ENCODE measurements at regions not wholly inside any gene's neighbourhood (a gene's known extent, or its start where the extent isn't known, plus 50 kb on each side); places are given as distances from the start of the nearest gene placed in this dataset.
"Not testable (repeated sequence)": the region's sequence is repeated elsewhere in the genome, so short reads cannot be mapped to it uniquely, and the experiment has no call there.

DNA sequence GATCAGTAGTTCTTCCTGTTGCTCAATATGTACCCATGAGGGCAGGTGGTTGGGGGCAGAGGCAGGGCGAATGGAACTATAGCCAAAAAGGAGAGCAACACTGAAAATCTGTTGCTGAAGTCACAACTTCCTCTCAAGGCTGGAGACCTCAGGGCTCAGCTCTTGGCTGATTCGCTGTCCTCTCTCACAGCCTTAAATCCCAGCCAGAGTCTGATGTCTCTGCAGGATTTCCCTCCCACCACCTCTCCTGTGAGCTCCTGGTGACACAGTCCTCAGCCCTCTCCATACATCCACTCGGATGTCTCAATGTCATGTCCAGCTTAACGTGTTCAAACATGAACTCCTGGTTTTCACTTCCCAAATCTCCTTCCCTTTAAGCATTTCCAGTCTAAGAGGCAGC lies 218.7 kb upstream of the FAM240B start:
- DNase-seq = not testable (repeated sequence)

DNA sequence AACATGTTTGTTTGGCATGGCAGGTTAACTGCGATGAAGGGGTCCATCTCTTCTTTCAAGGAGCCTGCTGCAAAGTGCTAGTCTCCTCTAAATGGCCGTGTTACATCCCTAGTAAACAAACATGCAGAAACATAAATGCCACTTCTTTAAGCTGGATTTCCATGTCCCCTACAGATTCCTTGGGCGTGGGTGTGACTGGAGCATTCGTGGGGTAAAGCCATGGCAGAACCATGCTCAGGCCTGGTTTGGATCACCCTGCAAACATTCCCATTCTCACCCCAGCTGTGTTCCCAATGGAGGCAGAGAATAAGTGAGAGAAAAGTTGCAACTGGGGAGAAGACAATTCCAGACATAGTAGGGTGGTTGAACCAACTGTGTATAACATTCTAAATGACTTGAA lies 208.0 kb upstream of the FAM240B start:
- DNase-seq = not testable (repeated sequence)

DNA sequence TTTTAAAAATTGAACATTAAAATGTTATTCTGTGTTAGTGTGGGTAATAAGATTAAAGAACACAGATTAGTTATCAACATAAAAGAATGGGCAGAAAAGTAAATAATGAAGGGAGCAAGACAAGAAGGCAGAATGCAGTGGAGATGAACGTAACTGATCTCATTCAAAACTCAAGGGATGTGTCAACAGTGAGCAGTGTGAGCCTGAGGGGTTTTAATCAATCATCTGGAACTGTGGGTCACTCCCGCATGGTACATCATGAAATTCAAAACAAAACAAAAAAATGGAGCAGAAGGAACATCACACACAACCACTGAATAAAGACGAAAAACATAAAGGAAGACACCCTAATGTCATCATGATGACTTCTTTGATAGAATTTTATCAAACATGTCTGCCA lies 206.6 kb upstream of the FAM240B start:
- not testable (repeated sequence) for DNase-seq

DNA sequence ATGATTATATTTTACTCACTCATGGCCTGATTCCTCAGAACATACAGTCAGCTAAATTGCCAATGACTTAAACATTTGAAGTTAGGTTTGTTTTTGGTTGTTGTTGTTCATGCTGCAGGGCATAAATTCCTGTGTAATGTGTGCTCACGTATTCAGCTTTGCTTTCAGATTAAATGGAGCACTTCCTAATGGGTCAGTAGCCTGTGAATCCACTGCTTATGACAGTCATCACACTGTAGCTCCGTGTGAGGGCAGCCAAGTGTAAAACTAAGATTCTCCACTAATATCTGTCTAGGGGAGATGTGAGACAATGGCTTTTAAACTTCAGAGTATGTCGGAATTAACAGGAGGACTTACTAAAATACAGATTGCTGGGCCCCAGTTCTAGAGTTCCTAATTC lies 201.3 kb upstream of the FAM240B start:
- not testable (repeated sequence) for DNase-seq

DNA sequence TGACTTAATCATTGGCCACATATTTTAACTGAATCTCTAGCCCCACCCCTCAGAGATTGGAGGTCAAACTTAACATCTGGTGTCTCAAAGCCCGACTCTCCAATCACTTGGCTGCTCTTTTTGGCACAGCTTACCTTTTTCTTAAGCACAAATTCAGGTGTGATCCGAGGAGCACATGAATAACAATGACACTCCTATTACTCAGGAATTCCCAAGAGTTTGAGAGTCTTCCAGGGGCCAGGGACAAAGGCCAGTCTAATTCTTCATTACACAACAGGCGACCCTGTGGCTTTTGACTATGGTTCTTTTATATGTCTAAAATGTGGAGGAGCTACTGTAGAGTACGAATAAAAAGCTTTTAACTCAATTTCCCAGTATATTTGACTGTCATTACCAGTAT lies 190.7 kb upstream of the FAM240B start:
- DNase-seq = not testable (repeated sequence)

DNA sequence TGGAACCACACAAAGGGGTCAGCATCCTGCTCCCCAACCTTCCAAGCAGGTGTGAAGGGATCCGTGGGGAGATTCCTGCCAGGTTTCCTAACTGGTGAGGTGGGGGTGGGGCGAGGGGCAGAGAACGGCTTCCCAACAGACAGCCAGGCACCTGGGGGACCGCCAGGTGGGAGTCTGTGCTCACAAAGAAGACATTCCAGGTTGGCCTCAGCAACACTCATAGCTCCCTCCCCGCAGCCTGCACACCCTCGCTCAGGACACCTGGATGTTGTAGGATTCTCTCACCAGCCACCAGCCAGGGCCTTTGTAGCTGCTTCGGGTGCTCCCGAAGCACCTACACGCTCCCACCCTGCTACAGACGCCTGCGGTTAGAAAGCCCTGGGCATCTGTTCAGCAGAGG lies 184.8 kb upstream of the FAM240B start:
- DNase-seq = not testable (repeated sequence)

DNA sequence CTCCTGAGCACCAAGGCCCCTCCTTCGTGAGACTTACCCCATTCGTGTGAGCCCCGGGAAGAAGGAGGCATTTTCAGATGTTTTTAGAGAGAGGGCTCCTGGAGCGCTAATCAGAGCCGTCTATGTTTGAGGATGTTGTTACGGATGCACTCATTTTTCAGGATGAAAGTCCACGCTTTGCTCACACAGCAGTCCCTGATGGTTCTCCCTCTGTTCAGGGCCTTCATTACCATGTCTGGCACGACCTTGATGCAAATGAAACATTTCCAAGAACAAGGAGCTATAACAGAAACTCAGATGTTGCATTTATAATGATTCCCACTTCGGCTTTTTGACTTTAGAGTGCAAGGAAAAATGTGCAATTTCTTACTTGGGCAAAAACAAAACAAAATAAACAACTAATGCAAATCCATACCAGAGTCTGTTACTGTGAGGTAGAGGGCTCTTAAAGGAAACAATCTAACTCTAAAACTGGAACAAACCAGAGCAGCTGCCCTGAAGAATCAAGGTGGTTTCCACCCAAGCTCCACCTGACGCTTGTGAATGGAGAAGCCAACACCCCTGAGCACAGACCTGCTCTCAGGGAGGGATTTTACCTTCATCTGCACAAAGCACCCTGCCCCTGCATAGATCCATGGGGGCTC lies 181.7 kb upstream of the FAM240B start:
- DNase-seq = not testable (repeated sequence)

DNA sequence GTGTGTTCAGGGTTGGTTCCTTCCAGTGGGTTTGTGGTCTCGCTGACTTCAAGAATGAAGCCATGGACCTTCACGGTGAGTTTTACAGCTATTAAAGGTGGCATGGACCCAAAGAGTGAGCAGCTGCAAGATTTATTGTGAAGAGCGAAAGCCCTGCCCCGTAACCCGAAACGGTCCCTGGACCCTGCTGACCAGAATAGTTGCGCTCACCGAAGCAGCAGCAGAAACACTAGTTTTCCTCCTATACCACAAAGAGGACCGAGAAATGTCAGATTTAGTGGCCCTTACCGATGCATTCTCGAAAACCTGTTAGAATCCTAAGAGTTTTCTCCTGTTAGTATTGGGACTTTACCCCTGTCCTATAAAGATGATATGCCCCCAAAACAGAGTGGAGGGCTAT lies 176.5 kb upstream of the FAM240B start:
- not testable (repeated sequence) for DNase-seq

DNA sequence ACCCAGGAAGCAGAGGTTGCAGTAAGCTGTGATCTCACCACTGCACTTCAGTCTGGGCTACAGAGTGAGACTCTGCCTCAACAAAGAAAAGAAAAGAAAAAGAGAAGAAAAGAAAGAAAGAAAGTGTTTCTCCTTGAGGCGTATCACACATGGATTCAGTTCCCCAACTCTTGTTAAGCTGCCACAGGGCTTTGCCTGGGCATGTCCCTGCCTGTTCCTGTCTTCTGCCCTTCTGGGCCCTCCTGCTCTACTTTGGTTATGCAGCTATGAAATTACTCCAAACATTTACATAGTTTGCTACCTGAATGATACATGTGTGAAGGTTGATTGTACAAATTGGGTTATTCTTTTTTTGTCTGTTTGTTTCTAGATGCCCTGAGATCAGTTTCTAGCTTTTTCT lies 175.3 kb upstream of the FAM240B start:
- DNase-seq = not testable (repeated sequence)

DNA sequence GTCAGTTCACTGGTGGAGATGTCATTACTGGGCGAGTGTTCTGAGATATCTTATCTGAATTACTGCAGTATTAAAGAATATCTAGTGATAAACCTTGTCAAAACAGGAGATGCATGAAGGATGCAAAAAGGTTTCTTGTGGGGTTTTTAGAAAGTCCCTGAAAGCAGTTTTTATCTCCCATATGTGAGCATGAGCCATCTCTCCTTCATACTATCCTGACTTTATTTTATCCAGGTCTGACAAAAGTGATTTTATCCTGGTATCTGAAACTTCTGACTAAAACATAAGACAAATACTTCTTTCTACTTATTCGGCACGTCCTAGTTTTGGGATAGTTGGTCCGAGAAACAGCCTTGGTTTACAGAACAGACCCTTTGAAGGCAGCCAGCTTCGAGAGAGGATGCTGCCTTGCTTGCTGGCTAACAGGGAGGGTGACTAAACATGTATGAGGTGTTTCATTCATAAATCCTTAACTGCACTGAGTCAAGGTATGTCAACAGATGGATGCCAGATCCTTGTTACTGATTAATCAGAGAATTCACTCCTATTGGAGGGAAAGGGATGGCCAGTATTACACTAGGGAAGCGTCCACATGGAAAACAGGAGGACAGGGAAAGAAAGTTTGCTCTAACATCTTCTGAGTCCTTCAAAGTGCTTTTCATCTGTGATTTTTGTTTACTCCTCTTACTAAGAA lies 172.8 kb upstream of the FAM240B start:
- not testable (repeated sequence) for DNase-seq

DNA sequence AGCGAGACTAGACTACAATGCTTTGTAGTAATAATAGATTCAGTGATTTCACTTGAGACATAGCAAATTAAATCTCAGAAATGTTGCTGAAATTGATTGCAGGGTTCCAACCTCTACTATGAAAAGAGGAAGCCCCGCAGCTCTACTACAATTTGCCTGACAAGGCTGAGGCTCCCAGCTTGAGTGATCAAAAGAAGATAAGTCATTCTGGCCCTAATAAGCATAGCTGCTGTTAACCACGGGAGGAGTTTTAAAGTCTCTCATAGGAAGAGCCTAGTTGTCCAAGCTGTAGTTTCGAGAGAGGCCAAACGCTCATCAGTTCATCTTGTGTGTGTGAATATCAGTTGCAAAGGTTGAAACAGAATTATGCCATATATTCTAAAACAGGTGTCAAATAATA lies 166.1 kb upstream of the FAM240B start:
- not testable (repeated sequence) for DNase-seq

DNA sequence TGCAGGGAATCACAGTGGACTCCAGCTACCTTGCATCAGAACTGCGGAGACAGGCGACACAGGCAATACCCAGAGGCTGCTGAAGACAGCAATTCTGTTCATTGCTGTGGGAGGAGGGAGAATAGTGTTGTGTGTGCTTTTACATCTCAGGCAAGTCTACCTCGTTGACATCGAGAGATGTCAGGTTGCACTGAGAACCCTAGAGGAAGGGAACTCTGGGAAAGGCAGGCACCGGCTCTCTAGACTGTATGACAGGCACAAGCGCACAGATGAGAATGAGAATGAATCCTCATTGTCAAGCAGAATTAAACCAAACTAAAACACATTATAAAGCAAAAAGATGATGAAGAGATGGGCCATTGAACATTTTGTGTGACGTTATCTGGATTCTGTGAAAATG lies 155.7 kb upstream of the FAM240B start:
- DNase-seq = not testable (repeated sequence)

DNA sequence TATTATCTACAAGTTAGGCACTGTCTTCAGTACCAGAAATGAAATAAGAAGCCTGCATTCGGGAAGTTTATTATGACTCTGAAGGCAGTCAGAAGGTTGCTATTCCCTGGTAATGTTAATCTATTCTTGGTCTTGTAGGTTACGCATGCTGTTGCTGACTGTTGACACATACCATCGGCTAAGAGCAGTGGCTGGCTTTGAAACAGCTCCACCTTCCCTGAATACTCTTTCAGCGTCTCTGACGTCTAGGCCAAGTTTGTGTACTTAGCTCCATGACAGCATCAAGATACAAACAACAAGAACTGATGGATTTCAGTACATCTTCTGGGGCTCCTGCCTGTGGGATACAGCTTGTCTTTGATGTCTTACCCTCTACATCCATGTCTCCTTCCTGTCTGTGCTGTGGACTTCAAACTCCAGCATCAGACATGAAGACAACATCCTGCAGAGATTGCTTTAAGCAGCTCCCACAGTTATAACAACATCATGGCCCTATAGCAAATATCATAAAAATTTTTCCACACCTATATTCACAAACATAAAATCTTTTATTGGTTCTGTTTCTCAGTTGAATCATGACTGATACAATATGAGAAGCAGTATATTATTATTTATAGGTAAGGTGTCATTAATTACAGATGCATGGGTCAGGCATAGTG lies 151.5 kb upstream of the FAM240B start:
- DNase-seq = not testable (repeated sequence)

DNA sequence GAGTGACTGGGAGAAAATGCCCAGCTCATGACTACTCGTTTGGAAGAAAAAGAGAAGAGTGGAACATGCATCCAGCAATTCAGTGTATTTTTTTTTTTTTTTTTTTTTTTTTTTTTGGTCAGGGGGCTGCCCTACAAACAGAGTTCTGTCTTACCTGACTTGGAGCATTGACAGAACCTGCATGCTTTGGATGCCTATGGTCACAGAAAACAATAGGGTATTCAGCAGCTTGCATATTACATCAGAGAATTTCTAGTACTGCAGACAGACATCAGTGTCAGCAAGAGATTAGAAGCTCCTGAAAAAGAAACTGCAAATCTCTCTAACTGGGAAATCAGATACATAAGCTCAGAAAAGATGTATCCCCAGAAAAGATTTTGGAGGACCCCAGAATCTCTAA lies 139.9 kb upstream of the FAM240B start:
- DNase-seq = not testable (repeated sequence)

DNA sequence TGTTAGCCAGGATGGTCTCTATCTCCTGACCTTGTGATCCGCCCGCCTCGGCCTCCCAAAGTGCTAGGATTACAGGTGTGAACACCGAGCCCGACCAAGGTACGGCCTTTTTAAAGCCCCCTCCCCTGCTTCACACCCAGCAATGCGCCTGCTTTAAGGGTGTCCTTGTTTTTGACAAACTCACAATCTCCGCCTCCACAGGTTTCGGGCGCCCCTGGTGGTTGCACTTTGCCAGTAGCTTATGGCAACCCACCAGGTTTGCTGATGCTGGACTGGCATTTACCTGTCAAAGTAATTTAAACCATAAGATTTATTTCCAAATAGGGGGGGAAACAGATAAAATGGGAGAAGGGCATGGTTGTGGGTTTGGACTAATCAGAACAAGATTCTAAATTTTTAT lies 129.0 kb upstream of the FAM240B start:
- not testable (repeated sequence) for DNase-seq

DNA sequence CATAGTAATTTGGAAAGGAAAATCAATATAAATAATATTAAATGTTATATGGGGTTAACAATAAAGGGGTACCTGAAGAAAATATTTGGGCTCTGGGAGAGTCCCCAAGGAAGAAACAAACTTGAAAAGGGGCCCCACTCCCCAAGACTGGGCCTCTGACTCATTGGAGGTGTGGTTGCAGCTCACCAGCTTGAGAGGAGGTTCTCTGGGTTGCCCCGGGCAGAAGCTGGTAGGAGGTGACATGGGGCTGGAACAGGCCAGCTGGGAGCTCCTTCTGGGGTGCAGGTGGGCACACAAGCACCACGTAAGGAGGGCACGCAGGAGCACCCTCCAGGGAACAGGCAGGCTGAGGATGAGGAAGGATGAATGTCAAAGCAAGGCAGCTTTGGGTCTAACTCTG lies 120.3 kb upstream of the FAM240B start:
- DNase-seq = not testable (repeated sequence)

DNA sequence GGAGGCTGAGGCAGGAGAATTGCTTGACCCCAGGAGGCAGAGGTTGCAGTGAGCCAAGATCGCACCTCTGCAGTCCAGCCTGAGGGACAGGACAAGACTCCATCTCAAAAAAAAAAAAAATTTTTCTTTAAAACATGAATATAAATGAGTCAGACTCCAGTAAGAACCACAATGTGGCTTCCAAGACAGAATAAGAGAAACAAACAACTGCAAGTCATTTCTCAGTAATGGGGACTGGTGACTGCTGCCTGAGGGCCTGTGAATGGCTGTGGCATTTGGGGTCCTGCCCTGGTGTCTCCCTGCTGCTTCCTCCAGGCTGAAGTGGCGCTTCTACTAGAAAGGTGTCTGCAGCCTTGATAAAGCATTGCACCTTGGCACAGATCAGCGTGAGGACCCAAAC lies 113.8 kb upstream of the FAM240B start:
- DNase-seq = not testable (repeated sequence)

DNA sequence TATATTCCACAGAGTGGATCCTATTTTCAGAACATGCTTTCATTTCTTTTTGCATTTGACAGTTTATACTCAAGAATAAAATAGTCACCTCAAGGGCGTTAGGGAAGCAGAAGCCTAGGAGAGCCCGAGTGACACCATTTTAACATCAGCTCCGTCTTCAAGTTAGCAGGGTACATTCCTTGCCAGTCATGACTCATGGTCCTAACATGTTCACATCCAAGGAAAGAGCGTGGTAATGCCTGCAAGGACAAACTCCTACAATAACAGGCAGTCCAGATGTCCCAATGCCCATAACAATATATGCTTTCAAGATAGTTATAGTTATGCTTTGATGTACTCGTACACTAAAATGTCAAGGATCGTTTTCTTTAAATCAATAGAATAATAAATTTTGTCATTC lies 93.9 kb upstream of the FAM240B start:
- not testable (repeated sequence) for DNase-seq

DNA sequence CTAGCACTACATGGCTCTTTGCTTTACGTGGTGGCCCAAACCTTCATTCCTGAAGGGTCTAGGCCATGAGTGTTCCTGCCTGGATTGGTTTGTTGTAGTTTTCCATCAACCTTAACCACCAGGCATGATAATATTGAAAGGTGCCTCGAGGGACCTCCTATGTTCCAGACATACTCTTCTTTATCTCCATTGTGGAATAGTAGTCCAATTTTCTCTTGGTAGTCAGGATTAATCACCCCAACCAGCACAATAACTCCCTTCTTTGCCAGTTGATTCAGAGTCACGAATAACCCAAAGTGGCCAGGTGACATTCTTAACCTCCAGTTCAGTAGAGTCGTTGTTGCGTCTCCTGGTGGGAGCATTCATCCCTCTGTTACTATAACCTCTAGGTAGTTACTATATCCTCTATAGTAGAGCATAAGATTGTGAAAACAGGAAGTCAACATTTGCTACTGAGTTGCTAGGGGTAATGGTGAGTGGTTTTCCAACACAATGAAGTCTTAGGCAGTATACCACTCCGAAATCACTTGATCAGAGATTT lies 88.1 kb upstream of the FAM240B start:
- not testable (repeated sequence) for DNase-seq

DNA sequence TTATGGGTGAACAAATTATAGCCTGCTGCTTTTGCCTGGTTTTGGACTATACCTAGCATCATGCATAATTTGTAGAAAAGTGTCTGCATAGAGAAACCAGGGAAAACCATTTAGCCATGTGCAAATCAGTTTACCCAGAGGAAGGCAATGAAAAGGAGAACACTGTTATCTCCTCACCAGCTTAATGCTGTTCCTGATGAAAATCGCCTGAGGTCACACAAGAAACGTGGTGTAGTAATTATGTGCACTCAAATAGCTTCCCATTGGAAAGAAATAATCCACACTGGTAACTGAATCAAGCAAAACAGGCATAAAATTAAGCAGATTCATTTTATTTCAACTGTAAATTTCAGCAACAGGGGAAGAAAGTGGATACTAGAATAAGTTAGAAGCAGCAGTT lies 51.7 kb upstream of the FAM240B start:
- no peak for DNase-seq
